ENCODE measurements at regions not wholly inside any gene's neighbourhood (a gene's known extent, or its start where the extent isn't known, plus 50 kb on each side); places are given as distances from the start of the nearest gene placed in this dataset.

GRCh38 chr13:94947392-94947791 lies 235.0 kb upstream of the SOX21 start:
- TF ChIP-seq POLR2A (IDR thresholded peaks at IDR 0.05; ENCODE audit: low read depth, low read length) (no peak), CEBPB (IDR thresholded peaks at IDR 0.05; ENCODE audit: low read depth, low read length) (no peak), CTCF (conservative IDR thresholded peaks at IDR 0.05; ENCODE audit: low read depth, low read length) (no peak)
